Pancreas (tissue), 10 donors: ENCODE measurements at regions not wholly inside any gene's neighbourhood (a gene's known extent, or its start where the extent isn't known, plus 50 kb on each side); places are given as distances from the start of the nearest gene placed in this dataset.
A peak's percentile ranks its signal among the peaks of the same experiment; 100 is the strongest.

Experiments
- ATAC-seq, 4 donors: fragments of 200-7000 bp; cut with Tn5 transposase; one replicate each; pipeline versions ENCODE4 v1.8.0 to v1.9.1; 2020; ENCODE audit warnings: mild to moderate bottlenecking in 4 of 4, moderate library complexity in 4 of 4
- DNase-seq, 6 donors: peaks; one replicate each; pipeline ENCODE4 v3.0.0-alpha.2; 2020
- FAIRE-seq: peaks from 2 replicates; lab custom pipeline; 2012; peaks lifted over from hg19 to GRCh38; lab: Jason Lieb, UNC
- H3K27ac ChIP-seq, 4 donors: fragments of 200-600 bp; sonication (generic); 1 replicate in 3 of 4; 2 replicates in 1 of 4; pipeline versions ENCODE4 v1.5.0 to v1.8.0; 2020
- H3K27me3 ChIP-seq, 4 donors: fragments of 200-600 bp; one replicate each; pipeline ENCODE4 v1.8.0; 2021
- H3K36me3 ChIP-seq, 3 donors: fragments of 200-600 bp; sonication (generic) in 1 of 3; one replicate each; pipeline versions ENCODE4 v1.5.0 to v1.8.0; 2020 to 2021
- H3K4me1 ChIP-seq, 3 donors: fragments of 200-600 bp; one replicate each; pipeline ENCODE4 v1.8.0; 2021
- H3K4me3 ChIP-seq, 4 donors: fragments of 200-600 bp; sonication (generic) in 2 of 4; one replicate each; pipeline versions ENCODE4 v1.5.0 to v1.8.0; 2020 to 2021
- H3K9me3 ChIP-seq, 4 donors: fragments of 200-600 bp; one replicate each; pipeline ENCODE4 v1.8.0; 2021
- CTCF ChIP-seq, 4 donors: fragments of 200-600 bp; sonication (generic) in 3 of 4; IDR thresholded peaks; one replicate each; pipeline versions ENCODE4 v1.5.0 to v1.8.0; 2021; ENCODE audit warnings: antibody characterized with exemption in 4 of 4
- WGBS, 2 donors: extraction: QIAGEN DNeasy Blood & Tissue Kit; methylation state at CpG; one replicate each; pipeline ENCODE4 v1.1.7; 2013; 5-methylcytosine and 5-hydroxymethylcytosine counted together
- intact Hi-C, 3 donors: fragments of 100-400 bp; cut with DNase I; formaldehyde crosslinking; loops; one replicate each; pipeline versions ENCODE4 v1.11.1 to v1.14.2; 2022
- donor health status: healthy with polysubstance abuse.
- donor health status: DM: no; HTN: no; CAD: no; lungs with moderate emphysema.
- donor health status: DM: no; HTN: no; CAD: no.
- donor health status: control.
- donor health status: control.
- donor health status: Bipolar disorder and iron deficiency.
- donor health status: DM: yes; HTN: yes; CAD: no.
- donor health status: DM: no; HTN: no; CAD: no.
- donor health status: DM: no; HTN: no; CAD: no.
- donor health status: DM: yes; HTN: yes; CAD: no.

DNA sequence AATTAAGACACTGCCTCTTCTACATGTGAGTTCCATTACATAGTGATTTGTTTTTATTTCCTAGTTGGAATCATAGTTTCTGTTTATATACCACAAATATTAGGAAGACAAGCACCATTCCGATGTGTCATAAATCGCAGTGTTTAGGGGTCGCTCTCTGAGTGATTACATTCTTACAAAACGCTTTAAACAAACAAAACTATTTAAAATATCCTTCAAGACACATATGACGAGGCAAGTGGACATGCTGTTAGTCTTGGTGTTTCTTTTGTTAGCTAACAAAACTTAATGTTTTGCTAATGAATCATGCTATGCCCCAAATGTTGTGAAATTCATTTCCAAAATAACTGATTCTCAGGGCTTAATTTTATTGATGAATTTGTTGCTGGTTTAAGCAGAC lies 1219.3 kb upstream of the PRKX start:
- Histone ChIP-seq H3K27ac (no peak overlapping the region), H3K4me3 (no peak overlapping the region), H3K4me1 (no peaks in the 10 kb centered on the region), H3K27me3 (no peaks in the 10 kb centered on the region), H3K9me3 (no peaks in the 10 kb centered on the region), H3K36me3 (no peaks in the 10 kb centered on the region)
- TF ChIP-seq CTCF (IDR thresholded peaks at IDR 0.05) = no peak
- WGBS, 2 donors = 51 to 57% methylated on average over 5 of the region's 5 CpGs
- DNase-seq (no peak), ATAC-seq (no peak), FAIRE-seq (peak; percentile 86)
- intact Hi-C loops = no loop called here

DNA sequence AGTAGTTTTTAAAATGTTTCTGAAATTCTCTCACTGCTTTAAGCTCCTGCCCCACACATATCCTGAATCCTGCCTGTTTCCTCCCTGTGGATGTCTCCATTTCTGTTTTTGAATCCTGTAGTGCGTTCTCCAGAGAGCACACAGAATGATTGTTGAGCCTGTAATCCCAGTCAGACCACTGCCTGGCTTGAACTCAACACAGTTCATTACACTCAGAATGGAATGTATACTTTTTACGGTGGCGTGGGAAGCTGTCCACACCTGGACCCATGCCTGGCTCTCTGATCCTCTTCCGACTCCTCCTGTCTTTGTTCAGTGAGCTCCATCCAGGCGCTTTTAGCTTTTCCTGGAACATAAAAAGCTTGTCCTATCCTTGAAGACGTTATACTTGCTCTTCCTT lies 1217.0 kb upstream of the PRKX start:
- no peak for TF ChIP-seq CTCF (IDR thresholded peaks at IDR 0.05)
- no peak for FAIRE-seq
- Histone ChIP-seq H3K9me3 (no peaks in the 10 kb centered on the region), H3K27me3 (no peaks in the 10 kb centered on the region), H3K4me1 (no peaks in the 10 kb centered on the region), H3K27ac (no peak overlapping the region), H3K4me3 (no peak overlapping the region), H3K36me3 (no peaks in the 10 kb centered on the region)
- intact Hi-C loops = no loop called here
- WGBS, 2 donors = 39 to 45% methylated on average over 6 of the region's 6 CpGs
- ATAC-seq = no peak
- DNase-seq = no peak

DNA sequence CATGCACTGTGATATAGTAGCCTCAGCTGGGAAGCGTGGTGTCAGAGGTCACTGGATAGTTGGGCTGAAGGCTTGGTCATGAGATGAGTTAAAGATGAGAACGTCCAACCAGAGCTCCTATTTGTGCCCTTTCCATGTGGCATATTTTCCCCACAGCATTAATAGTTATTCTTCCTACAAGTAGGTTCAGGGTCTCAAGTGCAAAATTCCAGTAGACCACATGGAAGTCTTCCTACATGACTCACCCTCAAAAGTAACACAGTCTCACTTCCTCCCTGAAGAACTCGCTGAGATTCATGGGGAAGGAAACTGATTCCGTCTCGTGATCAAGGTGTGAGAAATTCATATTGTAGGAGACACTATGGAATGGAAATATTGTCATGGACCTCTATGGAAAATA lies 1212.5 kb upstream of the PRKX start:
- intact Hi-C loops = no loop called here
- Histone ChIP-seq H3K4me1 (no peaks in the 10 kb centered on the region), H3K27me3 (no peaks in the 10 kb centered on the region), H3K4me3 (no peak overlapping the region), H3K27ac (no peak overlapping the region), H3K36me3 (no peaks in the 10 kb centered on the region), H3K9me3 (no peaks in the 10 kb centered on the region)
- no peak for FAIRE-seq
- WGBS, 2 donors = 72 to 76% methylated on average over 5 of the region's 5 CpGs
- no peak for ATAC-seq
- DNase-seq = no peak
- no peak for TF ChIP-seq CTCF (IDR thresholded peaks at IDR 0.05)

GRCh38 chrX:4909348-4909747 lies 1195.9 kb upstream of the PRKX start:
- H3K4me3 ChIP-seq = no peak overlapping the region
- H3K27ac ChIP-seq = no peak overlapping the region
- no peaks in the 10 kb centered on the region for H3K27me3 ChIP-seq
- H3K36me3 ChIP-seq = no peaks in the 10 kb centered on the region
- intact Hi-C loops = no loop called here
- FAIRE-seq (no peak), DNase-seq (no peak), ATAC-seq (no peak)
- no peak for TF ChIP-seq CTCF (IDR thresholded peaks at IDR 0.05)
- H3K4me1 ChIP-seq = no peaks in the 10 kb centered on the region
- WGBS, 2 donors = 59 to 60% methylated on average over 5 of the region's 5 CpGs
- no peaks in the 10 kb centered on the region for H3K9me3 ChIP-seq

DNA sequence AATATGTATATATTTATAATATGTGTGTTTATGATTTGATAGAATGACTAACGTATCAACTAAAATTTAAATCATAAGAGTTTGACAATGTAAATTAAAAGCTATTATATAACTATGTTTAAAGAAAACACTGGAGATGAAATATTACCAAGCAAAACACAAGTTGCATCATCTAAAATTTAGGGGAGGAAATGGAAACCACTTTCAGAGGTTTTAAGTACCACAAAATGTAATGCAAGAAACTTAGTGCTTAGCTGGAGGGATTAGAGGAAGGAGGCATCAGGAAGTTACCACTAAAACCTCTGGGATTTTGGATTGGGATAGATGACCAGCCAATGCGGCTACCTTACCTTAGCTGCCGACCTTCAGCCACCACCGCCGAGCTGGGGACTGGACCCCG lies 1192.1 kb upstream of the PRKX start:
- intact Hi-C loops = no loop called here
- no peak overlapping the region for H3K4me3 ChIP-seq
- H3K4me1 ChIP-seq = no peaks in the 10 kb centered on the region
- no peak for TF ChIP-seq CTCF (IDR thresholded peaks at IDR 0.05)
- H3K36me3 ChIP-seq = no peaks in the 10 kb centered on the region
- H3K27ac ChIP-seq = no peak overlapping the region
- no peak for ATAC-seq
- peak; percentile 98 for FAIRE-seq
- no peaks in the 10 kb centered on the region for H3K9me3 ChIP-seq
- WGBS, 2 donors = 72 to 77% methylated on average over 6 of the region's 6 CpGs
- DNase-seq = no peak
- no peaks in the 10 kb centered on the region for H3K27me3 ChIP-seq
